ENCODE measurements at regions not wholly inside any gene's neighbourhood (a gene's known extent, or its start where the extent isn't known, plus 50 kb on each side); places are given as distances from the start of the nearest gene placed in this dataset.

DNA sequence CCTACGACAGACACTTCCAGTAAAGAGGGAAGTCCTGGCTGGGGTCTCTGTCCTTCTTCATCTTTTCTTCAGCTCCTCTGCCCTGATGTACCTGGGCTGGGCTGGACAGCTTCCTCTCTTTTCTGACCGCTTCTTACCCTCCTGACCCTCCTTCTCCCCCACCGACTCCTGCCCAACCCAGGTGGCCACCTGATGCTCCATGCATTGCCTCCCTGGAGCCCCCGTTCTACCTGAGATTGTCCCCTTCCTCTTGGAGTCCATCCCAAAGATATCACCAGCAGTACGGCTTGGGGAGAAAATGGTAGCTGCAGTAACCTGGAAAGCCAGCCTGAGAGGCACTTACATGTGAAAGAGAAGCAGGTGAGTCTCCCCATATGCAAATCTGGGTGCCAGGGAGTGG lies 566.3 kb downstream of the TCERG1L start:
- DNase-seq (ENCODE audit: low spot score) = no peak

DNA sequence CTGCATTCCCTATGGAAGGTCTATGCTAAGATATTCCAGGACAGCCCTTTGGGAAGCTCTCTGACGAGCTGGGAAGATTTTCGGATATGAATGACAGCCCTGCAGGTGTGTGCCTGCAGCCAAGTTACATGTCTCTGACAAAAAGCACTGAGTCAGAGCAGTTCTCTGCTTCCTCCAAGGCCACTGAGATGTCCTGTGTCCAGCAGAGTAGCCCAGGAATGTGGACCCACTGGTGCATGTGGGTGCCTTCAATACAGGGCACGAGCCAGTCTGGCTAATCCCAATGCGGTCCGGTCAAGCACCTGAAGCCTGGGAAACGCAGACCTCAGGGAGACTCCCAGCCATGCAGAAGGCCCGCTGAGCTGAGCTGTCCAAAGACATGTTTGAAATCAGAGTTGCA lies 565.7 kb downstream of the TCERG1L start:
- no peak for DNase-seq (ENCODE audit: low spot score)

DNA sequence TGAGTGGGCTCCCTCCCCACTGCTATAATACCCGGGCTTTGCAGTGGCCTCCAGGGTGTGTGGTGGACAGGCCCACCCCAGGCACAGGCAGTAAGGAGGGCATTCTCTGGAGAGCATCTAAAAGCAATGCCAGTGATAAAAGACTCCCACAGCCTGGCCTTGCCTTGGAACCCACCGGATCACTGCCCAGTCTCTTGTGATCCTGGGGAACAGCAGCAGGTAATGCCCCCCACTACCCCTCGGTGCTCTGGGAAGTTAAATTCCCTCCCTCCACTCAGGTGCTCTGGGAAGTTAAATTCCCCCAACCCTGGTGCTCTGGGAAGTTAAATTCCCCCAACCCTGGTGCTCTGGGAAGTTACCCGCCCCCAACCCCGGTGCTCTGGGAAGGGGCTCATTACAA lies 565.2 kb downstream of the TCERG1L start:
- no peak for DNase-seq (ENCODE audit: low spot score)

DNA sequence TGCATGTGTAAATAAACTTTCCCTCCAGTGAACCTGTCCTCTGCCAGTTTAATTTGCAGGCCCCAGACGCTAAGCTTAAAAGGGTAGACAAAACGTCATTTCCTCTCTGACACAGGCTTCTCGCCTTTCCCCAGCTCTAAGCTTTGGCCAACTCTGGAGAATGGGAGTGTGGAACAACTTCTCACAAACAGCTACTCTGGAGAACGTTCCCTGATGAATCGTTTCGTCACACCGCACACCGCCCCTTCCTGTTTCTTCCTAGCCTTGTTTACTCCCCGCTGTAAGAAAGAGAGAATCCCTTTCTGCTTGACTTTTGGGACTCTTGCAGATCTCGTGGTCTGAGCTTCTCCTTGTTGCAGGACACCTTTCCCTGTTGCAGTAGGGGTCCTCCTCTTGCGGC lies 564.2 kb downstream of the TCERG1L start:
- no peak for DNase-seq (ENCODE audit: low spot score)

DNA sequence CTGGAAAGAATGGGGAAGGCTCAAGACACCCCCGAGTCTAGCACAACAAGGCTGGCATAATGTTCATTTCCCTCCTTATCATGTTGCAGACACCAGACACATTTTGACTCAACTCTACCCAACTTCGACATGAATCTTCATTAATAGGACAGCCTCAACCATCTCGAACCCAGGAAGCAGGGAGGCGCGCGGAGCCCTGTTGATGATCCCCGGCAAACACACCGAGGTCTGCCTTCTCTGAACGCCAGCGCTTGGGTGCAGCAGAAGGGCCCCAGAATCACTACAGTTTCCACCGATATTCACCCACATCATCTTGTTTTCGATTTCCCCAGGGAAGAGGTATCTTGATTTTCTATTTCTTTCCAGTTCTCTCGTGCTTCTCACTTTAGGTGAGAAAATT lies 563.6 kb downstream of the TCERG1L start:
- no peak for DNase-seq (ENCODE audit: low spot score)

DNA sequence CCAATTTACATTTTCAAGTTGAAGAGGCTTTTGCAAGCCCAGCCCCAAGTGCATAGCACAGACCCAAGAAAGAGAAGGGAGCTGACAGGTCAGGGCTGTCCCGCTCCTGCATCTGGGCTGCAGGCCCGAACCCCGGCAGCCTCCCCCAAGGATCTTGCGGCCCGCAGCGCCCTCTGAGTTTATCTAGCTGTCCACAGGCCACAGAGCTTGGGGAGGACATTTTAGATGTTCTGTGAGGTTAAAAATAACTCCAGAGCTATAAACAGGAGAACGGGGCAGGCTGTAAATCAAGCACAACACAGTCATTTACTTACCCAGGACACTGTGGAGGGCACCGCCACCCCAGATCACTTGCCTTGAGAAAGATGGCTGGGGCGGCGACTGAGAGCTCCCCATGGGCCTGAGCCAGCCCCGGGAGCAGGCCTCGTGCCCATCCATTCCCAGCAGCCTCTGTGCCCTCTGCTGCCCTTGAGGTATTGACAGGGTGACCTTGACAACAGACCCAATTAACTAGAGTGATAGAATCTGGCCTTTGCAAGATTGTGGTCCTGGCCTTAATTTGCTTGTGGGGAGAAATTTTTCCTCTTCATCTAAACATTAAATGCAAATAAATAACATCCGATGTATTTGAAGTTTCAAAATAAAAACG lies 563.0 kb downstream of the TCERG1L start:
- DNase-seq (ENCODE audit: low spot score) = no peak

DNA sequence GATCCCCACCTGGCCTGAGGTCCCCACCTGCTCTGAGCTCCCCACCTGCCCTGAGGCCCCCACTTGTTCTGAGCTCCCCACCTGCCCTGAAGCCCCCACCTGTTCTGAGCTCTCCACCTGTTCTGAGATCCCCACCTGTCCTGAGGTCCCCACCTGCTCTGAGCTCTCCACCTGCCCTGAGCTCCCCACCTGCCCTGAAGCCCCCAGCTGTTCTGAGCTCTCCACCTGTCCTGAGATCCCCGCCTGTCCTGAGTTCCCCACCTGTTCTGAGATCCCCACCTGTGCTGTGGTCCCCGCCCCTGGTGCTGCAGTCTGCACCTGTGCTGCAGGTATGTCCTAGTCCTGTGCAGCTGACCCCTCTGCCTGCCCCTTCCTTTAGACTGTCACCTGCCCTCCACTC lies 561.6 kb downstream of the TCERG1L start:
- no peak for DNase-seq (ENCODE audit: low spot score)

DNA sequence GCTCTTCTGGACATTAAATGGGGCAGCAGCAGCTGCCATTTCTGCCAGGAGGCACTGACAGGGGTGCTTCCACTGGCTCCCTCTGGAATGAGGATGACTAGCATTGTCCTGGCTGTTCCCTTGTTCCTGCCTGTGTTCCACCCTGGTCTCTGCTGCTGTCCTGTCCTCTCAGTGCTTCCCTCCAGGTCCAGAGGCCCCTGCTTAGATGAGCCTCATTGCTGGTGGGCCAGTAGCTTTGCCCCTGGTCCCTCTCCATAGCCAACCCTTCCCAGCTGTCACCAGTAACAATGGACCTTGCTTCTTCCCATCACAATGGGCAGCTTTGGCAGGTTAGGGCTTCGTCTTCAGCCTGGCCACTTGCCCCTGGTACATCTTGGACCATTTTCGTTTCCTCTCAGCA lies 561.1 kb downstream of the TCERG1L start:
- DNase-seq (ENCODE audit: low spot score) = no peak

DNA sequence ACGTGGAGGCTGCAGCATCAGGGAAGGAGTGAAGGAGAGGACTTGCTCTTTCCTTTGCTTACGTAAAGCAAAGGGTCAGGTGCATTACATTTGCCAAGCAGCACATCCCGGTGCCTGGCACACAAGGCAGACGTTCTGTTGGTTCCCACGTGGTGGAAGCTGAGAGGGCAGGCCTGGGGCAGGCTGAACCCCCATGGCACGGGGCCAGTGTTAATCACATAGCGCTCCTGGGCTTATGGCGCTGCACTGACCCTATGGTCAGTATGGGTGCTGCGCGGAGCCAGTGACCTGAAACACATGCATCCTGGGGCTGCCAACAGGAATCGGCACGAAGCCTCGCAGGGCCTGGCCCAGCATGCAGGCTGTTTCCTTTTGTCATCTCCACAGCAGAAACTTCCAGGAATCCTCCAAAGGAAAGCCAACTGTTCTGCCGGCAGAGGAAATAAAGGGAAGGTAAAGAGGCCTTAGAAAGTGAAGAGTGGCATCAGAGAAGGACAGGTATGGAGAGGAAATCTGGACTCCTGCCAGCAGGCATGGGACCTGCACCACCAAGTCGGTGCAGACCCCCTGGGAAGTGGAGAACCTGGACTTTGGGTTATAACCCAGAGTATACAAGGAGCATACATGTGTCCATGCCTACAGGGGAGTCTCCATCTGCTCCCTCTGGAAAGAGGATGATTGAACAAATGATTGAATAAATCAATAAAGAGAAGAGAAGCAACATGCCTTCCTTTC lies 560.2 kb downstream of the TCERG1L start:
- DNase-seq (ENCODE audit: low spot score) = no peak

DNA sequence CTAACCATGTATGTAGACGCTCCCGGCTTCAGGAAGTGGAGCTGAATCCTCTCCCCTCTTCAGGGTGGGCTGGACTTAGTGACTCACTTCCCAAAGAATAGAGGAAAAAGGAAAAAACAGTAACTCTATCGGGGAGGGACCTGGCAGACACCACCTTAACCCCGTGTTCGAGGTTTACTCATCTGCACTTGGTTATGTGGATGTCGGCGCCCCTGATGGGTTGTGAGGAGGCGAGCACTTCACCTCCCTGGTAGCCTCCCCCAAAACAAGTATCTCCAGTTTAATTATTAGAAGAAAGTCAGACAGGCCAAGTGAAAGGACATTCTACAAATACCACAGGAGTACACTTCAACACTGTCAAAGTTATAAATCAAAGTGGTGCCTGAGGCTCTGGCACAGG lies 559.7 kb downstream of the TCERG1L start:
- no peak for DNase-seq (ENCODE audit: low spot score)

DNA sequence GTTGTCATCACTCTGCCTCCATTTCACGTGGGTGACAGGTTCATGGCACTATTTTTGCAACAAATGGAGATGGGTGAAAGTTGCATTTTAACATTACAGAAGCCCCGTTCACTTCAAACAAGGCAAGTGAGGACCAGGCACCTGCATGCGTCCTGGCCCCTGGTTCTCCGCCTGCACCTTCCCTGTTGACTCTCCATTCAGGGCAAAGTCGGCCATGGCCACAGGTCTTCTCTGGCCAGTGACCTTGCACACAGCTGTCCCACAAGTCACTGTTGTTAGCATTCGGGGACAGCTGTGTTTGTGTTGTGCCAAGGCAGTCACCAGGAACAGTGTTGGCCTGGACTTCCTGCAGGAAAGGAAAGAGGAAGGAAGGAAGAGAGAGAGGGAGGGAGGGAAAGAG lies 554.9 kb downstream of the TCERG1L start:
- no peak for DNase-seq (ENCODE audit: low spot score)

DNA sequence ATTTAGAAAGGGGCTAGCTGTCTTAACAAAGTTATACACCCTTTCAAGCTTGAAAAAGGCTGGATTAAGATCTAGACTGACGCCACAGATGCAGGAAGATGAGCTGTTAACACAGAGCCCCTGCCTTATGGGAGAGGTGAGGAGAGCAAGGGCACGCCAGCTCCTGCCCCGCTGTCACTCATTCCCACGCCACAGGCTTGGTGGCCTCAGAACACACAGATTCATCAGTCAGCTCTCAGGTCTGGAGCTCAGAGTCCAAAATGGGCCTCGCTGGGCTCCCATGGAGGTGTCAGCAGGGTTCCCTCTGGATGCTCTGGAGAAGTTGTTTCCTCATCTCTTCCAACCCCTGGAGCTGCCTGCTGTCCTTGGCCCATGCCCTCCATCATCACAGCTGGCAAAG lies 554.2 kb downstream of the TCERG1L start:
- DNase-seq (ENCODE audit: low spot score) = no peak

DNA sequence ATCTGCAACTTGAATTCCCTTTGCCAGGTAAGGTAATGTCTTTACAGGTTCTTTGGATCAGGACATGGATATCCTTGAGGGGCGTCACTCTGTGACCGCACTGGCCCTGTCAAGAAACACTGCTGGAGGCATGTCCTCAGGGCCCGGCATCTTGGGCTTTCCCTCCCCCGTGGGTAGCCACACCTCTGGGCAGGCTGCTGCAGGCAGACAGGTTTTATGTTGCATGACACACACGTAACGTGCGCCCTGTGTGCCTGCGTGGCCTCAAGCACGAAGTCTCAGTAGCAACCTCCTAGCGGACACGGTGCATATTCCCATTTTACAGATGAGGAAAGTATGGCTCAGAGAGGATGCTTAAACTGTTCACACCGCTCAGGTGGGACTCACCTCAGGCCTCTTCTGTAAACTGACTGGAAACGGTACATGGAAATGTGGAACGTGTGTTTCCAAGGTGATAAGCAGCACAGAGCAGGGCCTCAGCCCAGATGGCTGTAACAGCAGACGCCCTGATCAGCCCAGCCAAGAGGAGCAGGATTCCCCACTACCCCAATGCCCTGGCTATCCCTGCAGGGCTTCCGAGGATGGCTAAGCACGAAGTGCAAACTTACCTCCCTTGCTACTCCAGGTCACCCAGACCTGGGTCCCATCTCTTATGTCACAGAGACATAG lies 553.6 kb downstream of the TCERG1L start:
- DNase-seq (ENCODE audit: low spot score) = no peak

DNA sequence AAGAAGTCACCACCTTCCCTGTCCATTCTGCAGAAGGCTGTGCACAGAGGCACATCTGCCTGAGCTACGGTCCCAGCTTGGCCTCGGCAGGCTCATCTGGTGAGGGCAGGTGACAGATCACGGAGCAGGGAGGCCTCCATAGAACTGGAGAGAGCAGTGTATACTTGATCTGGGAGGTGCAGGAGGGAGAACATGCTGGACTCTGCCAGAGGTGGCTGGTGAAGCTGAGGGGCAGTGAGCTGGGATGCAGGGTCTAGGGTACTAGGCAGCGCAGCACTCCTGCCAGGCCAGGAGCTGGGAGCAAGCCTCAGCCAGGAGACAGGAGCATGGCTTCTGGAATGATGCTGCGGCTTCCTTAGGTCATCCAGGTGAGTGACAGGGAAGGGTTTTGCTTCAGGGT lies 553.0 kb downstream of the TCERG1L start:
- DNase-seq (ENCODE audit: low spot score) = no peak

DNA sequence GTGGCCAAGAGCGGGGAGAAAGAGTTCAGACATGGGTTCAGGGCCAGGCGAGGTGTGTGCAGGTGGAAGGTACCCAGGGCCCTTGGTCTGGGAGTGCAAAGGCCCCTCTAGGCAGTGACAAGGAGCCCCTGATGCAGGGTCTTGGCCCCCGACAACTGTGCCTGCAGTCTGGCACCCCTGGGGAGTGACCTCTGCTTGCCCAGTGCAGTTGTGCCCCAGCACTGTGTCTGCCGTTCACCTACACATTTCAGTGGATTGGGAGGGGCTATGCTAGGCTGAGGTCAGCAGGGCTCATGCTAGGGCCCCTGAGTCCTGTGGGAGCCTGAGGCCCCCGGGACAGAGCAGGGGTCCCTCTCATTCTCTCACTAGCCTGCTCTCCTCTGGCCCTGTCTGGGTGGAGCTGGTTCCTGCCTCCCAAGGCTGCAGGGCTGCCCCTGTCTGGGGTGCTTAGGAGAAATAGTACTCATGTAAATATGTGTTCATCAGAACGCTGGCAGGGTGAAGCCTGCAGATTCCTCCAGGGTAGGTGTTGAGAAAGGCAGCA lies 550.4 kb downstream of the TCERG1L start:
- no peak for DNase-seq (ENCODE audit: low spot score)

DNA sequence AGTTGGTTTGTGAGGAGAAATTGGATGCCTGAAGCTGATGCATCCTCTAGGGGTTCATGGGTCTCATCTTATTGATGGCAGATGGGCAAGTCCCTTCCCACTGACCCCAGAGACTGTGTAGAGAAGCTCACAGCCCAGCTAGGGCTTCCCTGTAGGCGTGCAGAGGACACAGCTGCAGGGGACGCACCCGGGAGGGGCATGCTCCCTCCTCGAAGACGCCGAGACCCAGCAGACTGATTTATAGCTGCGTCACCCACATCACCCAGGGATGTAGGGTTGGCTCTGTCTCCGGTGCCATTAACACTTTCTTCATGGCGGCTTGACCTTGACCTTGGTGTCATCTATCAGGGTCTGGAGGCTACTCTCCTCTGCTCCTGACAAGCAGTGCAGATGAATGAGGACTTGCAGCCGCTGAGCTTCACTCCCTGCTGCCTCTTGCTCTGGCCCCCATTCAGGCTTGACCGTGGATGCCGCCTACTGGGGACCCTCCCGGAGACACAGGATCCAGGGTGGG lies 549.7 kb downstream of the TCERG1L start:
- no peak for DNase-seq (ENCODE audit: low spot score)

DNA sequence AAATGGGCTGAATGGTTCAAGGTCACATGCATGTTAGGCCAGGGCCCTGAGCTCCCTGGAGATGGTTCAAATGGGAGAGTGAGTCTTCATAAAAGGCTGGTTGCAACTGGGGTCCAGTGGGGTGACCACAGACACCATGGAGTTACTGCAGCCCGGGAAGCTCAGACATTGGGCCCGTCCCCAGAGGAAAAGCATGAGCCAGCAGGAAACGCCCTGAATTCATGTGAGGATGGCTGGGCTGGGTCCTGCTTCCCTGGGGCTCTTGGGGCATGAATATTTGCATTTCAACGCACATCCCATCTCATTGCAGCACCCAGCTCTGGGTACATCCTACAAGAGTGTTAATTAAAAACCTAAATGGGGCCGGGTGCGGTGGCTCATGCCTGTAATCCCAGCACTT lies 549.0 kb downstream of the TCERG1L start:
- no peak for DNase-seq (ENCODE audit: low spot score)

DNA sequence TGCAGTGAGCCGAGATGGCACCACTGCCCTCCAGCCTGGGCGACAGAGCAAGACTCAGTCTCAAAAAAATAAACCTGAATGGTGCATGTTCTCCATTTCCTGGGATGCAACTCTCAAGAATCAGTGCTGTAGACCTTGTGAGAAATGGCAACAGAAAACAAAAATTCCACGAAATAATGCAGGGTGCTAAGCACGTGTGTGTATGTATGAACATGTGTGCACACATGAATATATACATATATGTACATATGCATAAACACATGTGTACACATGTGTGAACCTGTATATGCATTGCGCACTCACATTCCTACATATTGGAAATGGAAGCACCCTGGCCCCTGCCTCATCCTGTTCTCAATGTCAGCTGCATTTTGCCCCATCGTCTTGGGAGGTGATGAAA lies 548.5 kb downstream of the TCERG1L start:
- DNase-seq (ENCODE audit: low spot score) = no peak

DNA sequence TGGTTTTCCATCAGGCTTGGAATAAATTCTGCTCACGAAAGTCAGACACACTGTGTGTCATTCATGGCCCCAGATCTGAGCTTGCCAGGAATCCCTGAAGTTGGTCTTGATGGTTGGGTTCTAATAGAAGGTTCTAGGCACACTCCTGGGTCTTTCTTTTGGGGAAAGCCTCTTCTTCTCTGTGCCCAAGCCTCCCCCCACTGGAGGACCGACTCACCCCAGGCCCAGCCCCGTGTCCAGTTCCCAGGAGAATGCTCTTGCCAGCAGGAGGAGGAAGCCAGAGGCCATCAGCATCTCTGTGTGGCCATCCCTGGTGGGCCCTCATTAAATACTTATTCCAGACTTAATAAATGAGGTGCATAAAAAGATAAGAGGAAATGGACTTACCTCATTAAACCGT lies 548.0 kb downstream of the TCERG1L start:
- no peak for DNase-seq (ENCODE audit: low spot score)

DNA sequence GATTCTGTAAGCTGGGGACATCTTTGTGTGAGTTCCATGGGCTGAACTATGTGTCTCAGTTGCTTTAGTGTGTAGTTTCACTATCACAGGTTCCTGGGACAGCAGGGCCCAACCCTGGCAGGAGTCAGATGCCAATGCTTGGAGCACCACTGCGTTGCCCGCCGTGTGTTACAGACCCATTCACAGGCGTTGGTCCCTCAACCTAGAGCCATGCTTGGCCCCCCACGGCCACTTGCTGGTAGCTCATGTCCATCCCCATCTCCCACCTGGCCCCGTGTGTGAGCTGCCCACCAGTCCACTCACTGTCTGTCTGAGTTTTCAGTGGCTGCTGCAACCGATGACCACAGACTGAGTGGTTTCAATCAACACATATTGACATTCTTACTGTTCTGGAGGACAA lies 546.9 kb downstream of the TCERG1L start:
- no peak for DNase-seq (ENCODE audit: low spot score)

DNA sequence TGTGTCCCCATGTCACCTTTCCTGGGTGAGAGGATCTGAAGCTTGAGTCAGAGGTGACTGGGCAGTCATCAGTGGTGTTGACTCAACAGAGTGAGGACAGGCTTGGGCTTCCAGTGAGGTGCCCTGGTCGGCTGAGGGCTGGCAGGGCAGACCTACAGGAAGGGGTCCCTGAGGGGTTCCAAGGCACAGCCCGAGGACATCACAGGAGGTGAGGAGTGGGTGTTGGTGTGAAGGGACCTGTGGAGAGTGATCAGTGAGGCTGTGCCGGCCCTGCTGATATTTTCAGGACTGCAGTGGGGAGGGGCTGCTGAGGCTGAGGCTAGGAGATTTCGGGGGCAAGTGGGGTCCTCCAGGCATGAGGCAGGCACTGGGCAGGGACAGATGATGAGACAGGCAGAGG lies 545.5 kb downstream of the TCERG1L start:
- DNase-seq (ENCODE audit: low spot score) = no peak

DNA sequence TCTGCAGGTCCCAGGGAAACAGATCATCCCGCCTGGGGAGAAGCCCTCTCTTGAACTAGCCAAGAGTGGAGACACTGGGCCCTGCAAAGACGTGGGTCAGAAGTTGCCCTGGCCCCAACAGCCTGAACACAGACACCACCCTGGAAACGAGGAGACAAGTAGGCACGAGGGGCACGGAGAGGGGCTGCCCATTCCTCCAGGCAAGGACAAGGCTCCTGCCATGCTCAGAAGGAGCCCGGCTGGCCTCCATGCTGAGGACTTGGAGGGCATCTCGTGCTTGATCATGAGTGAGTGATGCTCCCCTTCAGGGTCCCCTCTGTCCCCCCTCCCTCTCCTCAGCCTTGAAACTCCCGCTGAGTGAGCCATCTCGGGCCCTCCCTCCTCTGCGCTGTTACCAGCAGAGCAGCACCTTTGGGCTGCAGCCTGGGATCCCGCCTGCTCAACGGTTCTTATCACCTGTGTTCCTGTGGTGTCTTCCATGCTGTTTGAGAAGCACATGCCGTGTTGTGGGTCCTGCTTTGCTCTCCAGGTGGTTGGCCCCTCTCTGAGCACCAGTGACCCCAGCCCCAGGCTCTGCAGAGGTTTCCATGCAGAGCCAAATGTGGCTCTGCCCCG lies 544.3 kb downstream of the TCERG1L start:
- no peak for DNase-seq (ENCODE audit: low spot score)

All from LoVo (cell line).